Medulla oblongata (tissue), 1 donor: ENCODE measurements at regions not wholly inside any gene's neighbourhood (a gene's known extent, or its start where the extent isn't known, plus 50 kb on each side); places are given as distances from the start of the nearest gene placed in this dataset.
"Not testable (repeated sequence)": the region's sequence is repeated elsewhere in the genome, so short reads cannot be mapped to it uniquely, and the experiment has no call there.

Source experiments
- DNase-seq: peaks from one replicate; pipeline ENCODE4 v3.0.0-alpha.2; 2015; ENCODE audit errors: extremely low spot score

DNA sequence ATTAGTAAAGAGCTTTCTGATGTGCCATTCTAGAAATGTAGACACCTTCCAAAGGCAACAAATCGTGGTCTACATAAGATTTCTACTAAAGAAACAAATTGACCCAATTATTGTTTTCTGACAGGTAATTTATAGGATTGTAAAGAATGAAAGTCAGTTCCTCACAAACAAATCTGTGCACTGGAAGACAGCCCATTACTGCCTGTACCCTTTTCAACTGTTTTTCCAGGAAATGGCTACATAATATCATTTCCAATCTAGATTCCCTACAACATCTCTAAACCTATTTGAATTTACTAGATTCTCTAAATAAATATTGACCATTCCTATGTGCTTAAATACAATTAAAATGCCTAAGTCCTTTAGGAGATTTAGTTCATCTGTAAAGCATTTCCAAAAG lies 939.1 kb downstream of the FSCB start:
- no peak for DNase-seq

DNA sequence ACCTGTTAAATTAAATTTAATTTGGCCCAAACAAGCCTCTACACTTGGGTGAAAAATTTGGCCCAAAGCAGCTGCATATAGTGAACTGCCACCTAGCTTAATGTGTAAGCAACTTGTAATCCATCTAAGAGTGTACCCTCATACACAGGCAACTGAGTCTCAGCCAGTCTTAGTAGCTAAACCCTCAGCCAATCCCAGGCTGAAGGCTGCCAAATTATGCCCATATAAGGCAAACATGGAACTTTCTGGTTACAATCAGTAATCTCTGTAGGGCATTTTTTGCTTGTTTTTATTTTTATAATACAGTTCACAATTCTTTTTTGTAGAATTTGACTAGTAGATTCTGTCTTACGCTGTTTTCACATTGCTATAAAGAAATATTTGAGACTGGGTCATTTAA lies 958.7 kb downstream of the FSCB start:
- no peak for DNase-seq

DNA sequence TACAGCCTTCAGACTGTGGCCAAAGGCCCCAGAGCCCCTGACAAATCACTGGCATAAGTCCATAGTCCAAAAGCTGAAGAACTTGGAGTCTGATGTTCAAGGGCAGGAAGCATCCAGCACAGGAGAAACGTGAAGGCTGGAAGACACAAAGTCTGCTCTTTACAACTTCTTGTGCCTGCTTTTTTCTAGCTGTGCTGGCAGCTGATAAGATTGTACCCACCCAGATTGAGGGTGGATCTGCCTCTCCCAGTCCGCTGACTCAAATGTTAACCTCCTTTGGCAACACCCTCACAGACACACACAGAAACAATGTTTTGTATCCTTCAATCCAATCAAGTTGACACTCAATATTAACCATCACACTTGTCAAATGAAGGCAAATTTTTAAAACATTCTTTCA lies 959.5 kb downstream of the FSCB start:
- DNase-seq = not testable (repeated sequence)

DNA sequence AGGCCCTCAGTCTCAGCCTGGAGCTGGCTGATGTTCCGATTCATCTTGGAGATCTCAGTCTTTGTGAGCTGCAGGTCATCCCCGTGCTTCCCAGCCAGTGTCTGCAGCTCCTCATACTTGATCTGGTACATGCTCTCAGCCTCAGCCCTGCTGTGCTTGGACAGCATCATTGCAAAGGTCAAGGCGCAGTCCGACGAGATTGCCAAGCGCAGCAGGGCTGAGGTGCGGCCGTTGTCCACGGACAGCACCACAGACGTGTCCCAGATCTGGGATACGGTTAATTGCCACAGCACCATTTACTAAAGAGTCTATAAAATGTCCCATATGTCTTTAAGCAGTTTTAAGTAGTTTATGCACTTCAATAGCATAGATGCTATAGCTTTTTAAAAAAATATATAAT lies 965.7 kb downstream of the FSCB start:
- DNase-seq = no peak

DNA sequence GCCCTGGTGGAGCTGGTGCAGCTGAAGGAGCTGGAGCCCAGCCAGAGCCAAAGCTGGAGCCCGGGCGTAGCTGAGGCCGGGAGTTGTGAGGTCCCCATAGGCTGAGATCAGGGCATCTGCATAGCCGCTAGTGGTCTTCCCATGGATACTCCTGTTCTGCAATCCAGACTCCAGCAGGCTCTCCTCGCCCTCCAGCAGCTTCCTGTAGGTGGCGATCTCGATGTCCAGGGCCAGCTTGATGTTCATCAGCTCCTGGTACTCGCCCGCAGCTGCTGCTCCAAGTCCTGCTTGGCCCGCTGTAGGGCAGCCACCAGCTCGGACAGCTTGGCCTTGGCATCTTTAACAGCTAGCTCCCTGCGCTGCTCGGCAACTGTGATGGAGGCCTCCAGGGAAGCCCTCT lies 966.1 kb downstream of the FSCB start:
- DNase-seq = no peak

DNA sequence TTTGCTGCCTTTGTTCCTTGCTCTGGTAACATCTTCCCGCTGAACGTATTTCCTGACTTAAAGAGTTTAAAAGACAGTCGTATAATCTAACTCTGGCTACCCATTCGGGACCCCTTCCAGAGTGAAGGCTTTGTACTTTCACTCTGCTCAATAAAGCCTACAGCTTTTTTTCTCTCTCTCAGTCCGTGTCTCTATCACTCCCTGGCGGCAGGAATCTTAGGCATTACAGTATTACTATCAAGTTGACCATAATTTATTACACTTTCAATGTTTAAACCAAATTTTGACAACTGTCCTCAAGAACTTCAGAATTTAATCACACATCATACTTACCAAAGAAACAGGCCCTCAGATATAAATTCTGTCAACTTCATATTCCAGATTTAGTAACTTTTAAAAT lies 967.9 kb downstream of the FSCB start:
- DNase-seq = peak; percentile 6

DNA sequence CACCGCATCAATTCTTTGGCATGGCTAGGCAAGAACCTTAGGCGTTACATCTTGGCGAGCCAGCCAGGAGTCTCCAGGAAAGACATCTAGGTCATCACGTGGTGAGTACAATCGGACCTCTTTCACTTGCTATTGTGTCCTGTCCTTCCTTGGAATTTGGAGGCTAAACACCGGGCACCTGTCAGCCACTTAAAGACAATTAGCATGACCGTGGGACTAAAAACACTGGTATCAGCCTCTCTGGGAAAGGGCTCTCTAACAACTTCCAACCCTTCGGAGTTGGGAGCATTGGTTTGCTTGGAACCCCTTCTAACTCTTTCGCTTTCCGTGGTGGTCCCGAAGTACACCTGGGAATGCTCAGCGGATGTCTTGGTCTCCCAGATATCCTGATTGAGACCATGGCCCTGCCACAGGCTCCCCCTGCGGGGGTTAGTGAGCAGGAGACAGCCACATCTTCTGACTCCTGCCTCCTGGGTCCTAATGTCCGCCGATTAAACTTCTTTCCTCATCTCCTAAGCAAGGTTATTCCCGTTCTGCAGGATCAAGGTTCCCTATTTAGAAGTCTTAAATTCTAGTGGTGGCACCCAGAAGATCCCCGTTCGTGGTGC lies 971.7 kb downstream of the FSCB start:
- no peak for DNase-seq

DNA sequence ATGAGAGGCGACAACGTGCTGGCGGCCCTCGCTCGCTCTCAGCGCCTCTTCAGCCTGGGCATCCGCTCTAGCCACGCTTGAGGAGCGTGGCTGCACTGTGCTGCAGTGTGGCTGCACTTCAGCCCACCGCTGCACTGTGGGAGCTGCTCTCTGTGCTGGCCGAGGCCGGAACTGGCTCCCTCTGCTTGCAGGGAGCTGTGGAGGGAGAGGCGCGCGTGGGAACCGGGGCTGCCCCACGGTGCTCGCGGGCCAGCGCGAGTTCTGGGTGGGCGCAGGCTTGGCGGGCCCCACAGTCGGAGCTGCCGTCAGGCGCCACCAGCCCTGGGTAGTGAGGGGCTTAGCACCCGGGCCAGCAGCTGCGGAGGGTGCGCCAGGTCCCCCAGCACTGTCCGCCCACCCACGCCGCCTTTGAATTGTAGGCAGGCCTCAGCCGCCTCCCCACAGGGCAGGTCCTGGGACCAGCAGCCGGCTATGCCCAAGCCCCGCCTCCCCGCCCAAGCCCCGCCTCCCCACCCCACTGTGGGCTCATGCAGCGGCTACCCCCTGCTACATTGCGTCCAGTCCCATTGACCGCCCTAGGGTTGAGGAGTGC lies 974.2 kb downstream of the FSCB start:
- DNase-seq = no peak

DNA sequence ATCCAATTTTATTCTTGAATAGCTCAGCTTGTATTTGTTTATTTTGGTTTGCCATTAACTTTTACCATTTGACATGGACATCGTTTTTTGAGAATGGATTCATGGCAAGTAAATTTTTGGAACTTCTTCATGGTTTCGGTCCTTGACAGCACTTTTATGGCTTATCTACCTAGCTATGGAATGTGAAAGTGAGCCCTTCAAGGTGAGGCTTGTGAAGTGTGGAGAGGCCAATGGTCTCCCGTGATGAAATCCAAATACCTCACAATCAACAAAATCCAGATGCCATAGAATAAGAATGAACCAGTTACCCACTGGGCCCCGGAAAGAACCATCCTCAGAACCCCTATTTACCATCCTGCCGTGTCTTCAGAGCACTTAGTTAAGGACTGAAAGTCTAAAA lies 978.8 kb downstream of the FSCB start:
- DNase-seq = no peak

DNA sequence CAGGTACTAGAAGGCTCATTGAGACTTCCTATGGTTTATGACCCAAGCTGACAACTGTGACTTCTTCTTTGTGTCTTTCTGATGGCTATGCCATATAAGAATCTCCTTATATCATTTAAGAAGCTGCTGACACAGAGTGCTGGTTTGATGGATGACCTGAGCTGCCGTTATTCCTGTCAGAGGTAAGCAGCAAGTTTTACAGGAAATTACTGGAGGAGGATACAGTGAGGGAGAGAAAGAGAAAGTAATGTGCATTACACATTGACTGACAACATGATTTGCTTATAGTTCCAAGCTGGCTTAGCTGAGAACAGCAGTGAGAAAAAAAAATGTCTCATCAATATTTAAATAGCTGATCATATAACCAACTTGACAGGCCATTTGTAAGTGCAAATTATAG lies 981.4 kb downstream of the FSCB start:
- DNase-seq = no peak

DNA sequence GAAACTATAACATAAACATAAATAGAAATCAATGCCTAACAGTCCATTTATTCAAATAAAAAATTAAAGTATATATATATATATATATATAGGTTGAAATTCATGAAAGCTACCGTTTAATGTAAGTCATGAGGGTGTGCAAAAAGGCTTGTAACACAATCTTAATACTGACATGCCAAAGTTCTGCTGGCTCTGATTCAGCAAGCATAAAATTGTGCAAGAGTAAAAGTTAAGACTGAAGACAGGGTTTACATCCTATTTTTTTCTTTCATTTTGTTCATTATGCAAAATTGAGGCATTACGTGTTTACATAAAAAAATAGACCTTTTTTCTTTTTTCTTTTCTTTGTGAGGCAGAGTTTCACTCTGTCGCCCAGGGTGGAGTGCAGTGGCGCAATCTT lies 984.2 kb downstream of the FSCB start:
- no peak for DNase-seq

DNA sequence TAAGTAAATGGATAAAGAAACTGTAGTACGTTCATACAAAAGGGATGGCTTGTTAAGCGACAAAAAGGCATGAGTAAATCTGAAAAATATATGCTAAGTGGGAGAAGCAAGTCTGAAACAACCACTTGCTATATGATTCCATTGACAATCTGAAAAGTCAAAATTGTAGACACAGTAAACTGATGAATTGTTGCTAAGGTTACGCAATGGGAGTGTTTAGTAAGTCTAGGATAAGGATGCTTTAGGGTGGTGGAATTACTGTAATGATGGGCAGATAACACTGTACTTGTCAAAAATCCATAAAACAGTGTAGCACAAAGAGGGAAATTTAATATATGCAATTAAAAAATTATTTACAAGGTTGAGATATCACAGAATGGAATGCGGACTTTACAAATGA lies 984.9 kb downstream of the FSCB start:
- no peak for DNase-seq

DNA sequence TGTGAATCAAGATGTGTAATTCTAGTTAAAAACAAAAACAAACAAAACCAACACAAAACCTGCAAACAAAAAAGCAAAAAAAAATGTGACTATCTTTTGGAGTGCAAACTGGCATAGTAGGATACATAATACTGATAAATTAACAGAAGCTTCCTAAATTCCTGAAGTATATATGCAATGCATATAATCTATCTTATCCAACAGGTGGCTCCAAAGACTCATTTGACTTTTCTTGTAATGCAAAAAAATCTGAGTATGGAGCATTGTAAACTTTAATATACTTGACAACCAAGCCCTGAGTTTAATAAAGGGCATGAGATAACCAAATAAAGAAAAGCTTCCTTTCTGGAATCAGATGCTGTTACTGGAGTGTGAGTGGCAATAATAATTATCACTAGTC lies 1003.6 kb downstream of the FSCB start:
- no peak for DNase-seq

DNA sequence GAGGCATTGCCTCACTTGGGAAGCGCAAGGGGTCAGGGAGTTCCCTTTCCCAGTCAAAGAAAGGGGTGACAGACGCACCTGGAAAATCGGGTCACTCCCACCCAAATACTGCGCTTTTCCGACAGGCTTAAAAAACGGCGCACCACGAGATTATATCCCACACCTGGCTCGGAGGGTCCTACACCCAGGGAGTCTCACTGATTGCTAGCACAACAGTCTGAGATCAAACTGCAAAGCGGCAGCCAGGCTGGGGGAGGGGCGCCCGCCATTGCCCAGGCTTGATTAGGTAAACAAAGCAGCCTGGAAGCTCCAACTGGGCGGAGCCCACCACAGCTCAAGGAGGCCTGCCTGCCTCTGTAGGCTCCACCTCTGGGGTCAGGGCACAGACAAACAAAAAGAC lies 1014.7 kb downstream of the FSCB start:
- not testable (repeated sequence) for DNase-seq

DNA sequence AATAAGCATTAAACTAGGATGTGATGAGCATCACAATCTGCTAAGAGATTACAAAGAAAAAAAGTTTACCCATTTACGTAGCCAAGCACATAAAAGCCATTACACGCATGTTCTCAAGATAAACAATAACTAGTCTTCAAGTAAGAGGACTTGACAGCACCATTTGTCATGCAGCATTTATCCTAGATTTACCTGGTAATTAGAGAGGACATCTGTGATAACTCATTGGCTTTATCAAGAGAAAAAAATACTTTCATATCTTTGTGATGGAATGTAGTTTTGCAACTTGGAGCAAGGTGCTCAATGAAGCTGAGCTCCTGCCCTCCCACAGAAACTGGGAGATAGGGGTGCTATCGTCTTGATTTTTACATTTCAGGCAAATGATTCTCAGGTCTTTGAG lies 1023.7 kb downstream of the FSCB start:
- no peak for DNase-seq

DNA sequence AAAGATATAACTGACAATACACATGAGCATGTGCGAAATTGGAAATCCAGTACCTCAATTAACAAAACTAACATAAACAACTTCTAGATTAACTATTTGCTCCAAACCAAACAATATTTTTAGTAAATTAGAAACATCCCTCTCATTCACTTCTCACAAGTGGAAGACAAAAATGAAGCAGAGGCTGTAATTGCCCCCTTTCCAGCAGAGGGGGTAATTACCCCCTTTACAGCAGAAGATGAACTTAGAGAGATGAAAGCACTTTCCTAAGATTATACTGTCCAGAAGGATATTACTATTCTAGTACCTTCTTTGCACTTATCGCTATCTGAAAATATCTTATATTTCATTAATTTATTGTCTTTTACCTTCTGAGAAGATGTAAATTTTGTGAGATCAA lies 1025.2 kb downstream of the FSCB start:
- DNase-seq = no peak

DNA sequence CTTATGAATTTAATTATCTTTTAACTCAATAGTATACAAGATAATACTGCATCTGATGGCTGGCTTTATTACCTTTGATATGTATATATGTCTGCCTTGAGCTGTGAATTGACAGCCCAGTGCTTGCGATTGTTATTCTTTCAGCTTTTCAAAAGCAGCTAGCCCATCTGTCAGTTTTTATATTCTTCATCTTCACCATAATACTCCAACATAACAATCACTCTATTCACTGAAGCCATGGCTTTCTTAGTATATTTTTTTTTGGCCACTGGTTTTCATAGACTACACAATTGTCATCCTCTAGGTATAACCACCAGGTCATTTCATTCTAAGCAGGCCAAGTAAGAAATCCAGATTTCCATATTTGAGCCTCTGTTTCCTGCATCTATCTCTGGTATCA lies 1026.1 kb downstream of the FSCB start:
- DNase-seq = no peak

DNA sequence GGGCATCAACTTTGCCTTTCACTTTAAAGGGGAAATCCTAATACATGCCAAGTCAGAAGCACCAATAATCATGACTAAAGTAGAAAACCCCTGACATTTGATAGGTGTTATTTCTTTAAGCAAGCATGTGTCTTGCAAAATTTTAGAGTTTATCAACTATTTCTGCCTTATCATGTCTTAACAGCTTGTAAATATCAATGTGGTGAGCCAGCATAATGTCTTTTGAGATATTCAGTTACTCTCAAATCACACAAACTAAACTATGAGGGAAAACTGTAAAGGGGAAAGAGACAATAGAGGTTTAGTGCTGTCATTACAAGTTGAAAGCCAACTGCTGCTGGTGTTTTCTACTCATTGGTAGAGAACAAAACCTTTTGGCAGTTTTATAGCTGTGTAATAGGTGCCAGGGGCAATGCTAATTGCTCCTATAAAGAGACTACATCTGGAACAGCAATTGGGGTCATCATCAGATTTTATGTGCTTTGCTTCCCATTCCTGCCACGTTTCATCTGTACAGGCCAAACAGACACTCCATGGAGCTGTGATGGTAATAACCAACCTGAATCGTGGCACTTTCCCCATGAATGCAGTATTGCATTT lies 1027.4 kb downstream of the FSCB start:
- no peak for DNase-seq

DNA sequence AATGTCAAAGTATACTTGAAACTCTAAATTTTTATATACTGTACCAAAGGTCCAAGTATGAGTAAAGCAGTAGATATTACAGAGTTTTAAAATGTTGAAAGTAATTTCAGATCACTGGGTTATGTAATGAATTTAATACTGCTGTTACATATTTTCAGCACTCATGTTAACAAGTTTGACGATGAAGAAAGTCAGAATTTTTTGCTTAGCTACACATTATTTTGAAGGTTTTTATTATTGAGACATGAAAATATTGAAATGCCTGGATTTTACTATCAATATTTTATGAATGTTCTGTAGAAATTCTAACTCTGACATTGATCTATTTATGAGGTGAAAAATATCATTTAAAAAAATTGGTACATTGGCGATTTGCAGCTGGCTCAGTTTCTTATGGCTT lies 1030.3 kb downstream of the FSCB start:
- DNase-seq = no peak

DNA sequence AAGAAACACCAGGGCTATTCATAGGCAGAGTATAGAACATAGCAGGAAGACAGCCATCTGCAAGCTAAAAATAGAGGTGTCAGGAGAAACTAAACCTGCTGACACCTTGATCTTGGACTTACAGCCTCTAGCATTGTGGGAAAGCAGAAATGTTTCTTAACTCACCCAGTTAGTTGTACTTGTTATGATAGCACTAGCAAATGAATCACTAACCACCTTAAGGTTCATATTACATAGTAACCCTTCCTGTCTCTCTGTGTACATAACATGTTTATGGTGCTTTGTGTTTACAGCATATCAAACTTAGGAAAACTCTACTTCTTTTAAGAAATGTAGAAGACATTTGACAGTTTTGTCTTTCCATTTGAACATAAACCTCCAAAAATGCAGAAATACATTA lies 1031.3 kb downstream of the FSCB start:
- DNase-seq = no peak

DNA sequence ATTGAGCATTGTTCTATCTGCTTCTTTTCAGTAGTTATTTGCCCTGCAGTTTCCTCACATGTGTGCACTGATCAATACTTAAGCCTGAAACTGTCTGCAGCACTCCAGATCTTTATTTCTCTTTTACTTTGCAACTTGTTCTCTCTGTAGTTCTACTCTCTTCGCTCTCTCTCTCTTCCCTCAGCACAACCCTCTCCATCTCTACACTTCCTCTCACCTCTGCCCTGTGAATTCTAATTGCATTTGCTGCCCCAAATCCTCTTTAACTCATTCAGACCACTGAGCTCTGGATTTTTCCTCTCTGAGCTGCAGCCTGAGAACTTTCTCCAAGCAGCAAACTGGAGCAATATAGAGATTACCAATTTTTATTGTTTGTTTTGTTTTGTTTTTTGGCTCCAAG lies 1035.5 kb downstream of the FSCB start:
- DNase-seq = no peak

DNA sequence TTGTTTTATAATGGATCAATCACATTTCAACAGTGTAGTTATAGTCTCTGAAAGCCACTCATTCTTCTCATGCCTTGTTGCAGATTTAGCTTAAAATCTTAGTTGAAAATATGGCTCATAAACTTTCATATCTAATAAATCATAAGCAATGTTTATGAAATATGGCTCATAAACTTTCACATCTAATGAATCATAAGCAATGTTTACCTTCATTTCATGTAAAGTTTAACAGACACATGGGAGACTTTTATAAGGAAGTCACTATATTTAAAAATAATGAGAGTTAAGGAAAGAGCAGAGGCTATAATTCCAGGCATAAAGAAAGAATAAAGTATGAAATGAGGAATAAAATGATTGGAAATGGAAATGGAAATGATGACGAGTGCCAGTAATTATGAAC lies 1042.1 kb downstream of the FSCB start:
- no peak for DNase-seq

DNA sequence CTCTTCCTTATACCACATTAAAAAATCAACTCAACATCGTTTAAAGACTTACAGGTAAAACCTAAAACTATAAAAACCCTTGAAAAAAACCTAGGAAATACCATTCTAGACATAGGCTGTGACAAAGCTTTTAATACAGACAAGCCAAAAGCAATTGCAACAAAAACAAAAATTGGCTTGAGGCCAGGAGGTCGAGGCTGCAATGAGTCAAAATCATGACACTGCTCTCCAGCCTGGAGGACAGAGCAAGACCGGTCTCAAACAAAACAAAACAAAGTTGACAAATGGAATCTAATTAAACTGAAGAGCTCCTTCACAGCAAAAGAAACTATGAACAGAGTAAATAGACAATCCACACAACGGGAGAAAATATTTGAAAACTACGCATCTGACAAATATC lies 1057.8 kb downstream of the FSCB start:
- DNase-seq = no peak

DNA sequence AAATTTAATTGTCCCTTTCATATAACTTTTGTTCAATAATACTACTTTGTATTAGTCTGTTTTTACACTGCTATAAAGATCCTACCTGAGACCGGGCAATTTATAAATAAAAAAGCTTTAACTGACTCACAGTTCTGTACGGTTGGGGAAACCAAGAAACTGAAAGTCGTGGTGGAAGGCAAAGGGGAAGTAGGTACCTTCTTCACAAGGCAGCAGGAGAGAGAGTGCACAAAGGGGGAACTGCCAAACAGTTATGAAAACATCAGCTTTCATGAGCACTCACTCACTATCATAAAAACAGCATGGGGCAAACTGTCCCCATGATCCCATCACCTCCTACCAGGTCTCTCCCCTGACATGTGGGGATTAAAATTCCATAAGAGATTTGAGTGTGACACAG lies 1069.0 kb downstream of the FSCB start:
- DNase-seq = no peak
